Neural progenitor cell (in vitro differentiated cells): ENCODE measurements at regions not wholly inside any gene's neighbourhood (a gene's known extent, or its start where the extent isn't known, plus 50 kb on each side); places are given as distances from the start of the nearest gene placed in this dataset.

Experiments used
- CTCF ChIP-seq: fragments of 200-600 bp; sonication (generic); IDR thresholded peaks from 2 replicates; pipeline ENCODE4 v1.5.1; 2017; ENCODE audit warnings: antibody characterized with exemption, mild to moderate bottlenecking
- EZH2 ChIP-seq: fragments of 200-600 bp; sonication (generic); IDR thresholded peaks from 2 replicates; pipeline ENCODE4 v1.6.1; 2017; ENCODE audit warnings: antibody characterized with exemption, mild to moderate bottlenecking, moderate library complexity
- EZH2phosphoT487 ChIP-seq: fragments of 200-600 bp; sonication (generic); IDR thresholded peaks from 2 replicates; pipeline ENCODE4 v1.6.1; 2017; ENCODE audit warnings: antibody characterized with exemption

- no peak for TF ChIP-seq EZH2
- no peak for TF ChIP-seq CTCF
- no peak for TF ChIP-seq EZH2phosphoT487
Observed at GRCh38 chr7:157488966-157489365, 152.2 kb downstream of the DNAJB6 start.
